MM.1S (cell line): ENCODE measurements at regions not wholly inside any gene's neighbourhood (a gene's known extent, or its start where the extent isn't known, plus 50 kb on each side); places are given as distances from the start of the nearest gene placed in this dataset.

Experiments used
- DNase-seq: peaks from one replicate; pipeline ENCODE4 v3.0.0-alpha.2; 2015
- H2AFZ ChIP-seq: fragments of 300-600 bp; sonication (generic); 2 replicates; pipeline ENCODE4 v1.6.0; 2016; ENCODE audit warnings: antibody characterized with exemption, low read length
- H3F3A ChIP-seq: fragments of 300-600 bp; sonication (generic); 2 replicates; pipeline ENCODE4 v1.6.1; 2016; ENCODE audit warnings: mild to moderate bottlenecking, antibody characterized with exemption, low read length, moderate library complexity, mixed read lengths; ENCODE audit not compliant: insufficient read depth
- H3K27ac ChIP-seq: fragments of 300-600 bp; sonication (generic); 2 replicates; pipeline ENCODE4 v1.5.1; 2016; ENCODE audit warnings: mild to moderate bottlenecking, low read length
- H3K27me3 ChIP-seq: fragments of 300-600 bp; sonication (generic); replicated peaks from 2 replicates; pipeline ENCODE4 v1.6.0; 2016; ENCODE audit warnings: low read length; ENCODE audit not compliant: insufficient read depth
- H3K36me3 ChIP-seq: fragments of 300-600 bp; sonication (generic); replicated peaks from 2 replicates; pipeline ENCODE4 v1.6.1; 2016; ENCODE audit warnings: mild to moderate bottlenecking, low read length, mixed read lengths; ENCODE audit not compliant: insufficient read depth
- H3K4me1 ChIP-seq: fragments of 300-600 bp; sonication (generic); 2 replicates; pipeline ENCODE4 v1.6.1; 2016; ENCODE audit warnings: low read length, mixed read lengths
- H3K4me2 ChIP-seq: fragments of 300-600 bp; sonication (generic); 2 replicates; pipeline ENCODE4 v1.6.0; 2016; ENCODE audit warnings: low read depth, low read length
- H3K4me3 ChIP-seq: fragments of 300-600 bp; sonication (generic); 2 replicates; pipeline ENCODE4 v1.5.1; 2016; ENCODE audit warnings: low read length, mixed read lengths
- H3K79me2 ChIP-seq: fragments of 300-600 bp; sonication (generic); 2 replicates; pipeline ENCODE4 v1.6.1; 2016; ENCODE audit warnings: mixed run types, low read length, mixed read lengths
- H3K9ac ChIP-seq: fragments of 300-600 bp; sonication (generic); 2 replicates; pipeline ENCODE4 v1.6.1; 2016; ENCODE audit warnings: low read length, mixed read lengths
- H3K9me2 ChIP-seq: fragments of 300-600 bp; sonication (generic); replicated peaks from 2 replicates; pipeline ENCODE4 v1.6.1; 2016; ENCODE audit warnings: mild to moderate bottlenecking, low read length, mixed read lengths; ENCODE audit not compliant: insufficient read depth
- H3K9me3 ChIP-seq: fragments of 300-600 bp; sonication (generic); replicated peaks from 2 replicates; pipeline ENCODE4 v1.6.1; 2016; ENCODE audit warnings: mild to moderate bottlenecking, low read length, mixed read lengths; ENCODE audit not compliant: insufficient read depth
- H4K20me1 ChIP-seq: fragments of 300-600 bp; sonication (generic); 2 replicates; pipeline ENCODE4 v1.6.1; 2016; ENCODE audit warnings: mild to moderate bottlenecking, low read length, moderate library complexity, mixed read lengths; ENCODE audit not compliant: insufficient read depth
- EZH2 ChIP-seq: fragments of 300-600 bp; sonication (generic); optimal IDR thresholded peaks from 2 replicates; pipeline ENCODE3; 2017; ENCODE audit warnings: low read depth, mild to moderate bottlenecking, antibody characterized with exemption, low read length, mixed read lengths
- EZH2phosphoT487 ChIP-seq: fragments of 300-600 bp; sonication (generic); IDR thresholded peaks from 2 replicates; pipeline ENCODE4 v1.6.1; 2018; ENCODE audit warnings: antibody characterized with exemption, low read length
- TF ChIP-seq, protein P1 (sequence below): fragments of 300-600 bp; sonication (generic); IDR thresholded peaks from 2 replicates; pipeline ENCODE4 v1.5.1; 2016; ENCODE audit warnings: antibody characterized with exemption, low read length, mixed read lengths

GRCh38 chr6:101259505-101259904 lies 134.0 kb upstream of the GRIK2 start:
- H3F3A ChIP-seq: no peaks in the 10 kb centered on the region

GRCh38 chr6:101263596-101263995 lies 129.9 kb upstream of the GRIK2 start:
- Histone ChIP-seq H3K9ac (no peak overlapping the region), H3K4me3 (no peak overlapping the region), H4K20me1 (no peaks in the 10 kb centered on the region), H3F3A (no peaks in the 10 kb centered on the region), H3K27ac (no peak overlapping the region), H3K4me2 (no peak overlapping the region), H3K4me1 (no peaks in the 10 kb centered on the region), H3K36me3 (no peaks in the 10 kb centered on the region), H3K79me2 (no peaks in the 10 kb centered on the region), H3K27me3 (no peaks in the 10 kb centered on the region), H3K9me2 (no peaks in the 10 kb centered on the region), H2AFZ (no peak overlapping the region), H3K9me3 (no peaks in the 10 kb centered on the region)
- DNase-seq: no peak
- TF ChIP-seq, protein P1, sequence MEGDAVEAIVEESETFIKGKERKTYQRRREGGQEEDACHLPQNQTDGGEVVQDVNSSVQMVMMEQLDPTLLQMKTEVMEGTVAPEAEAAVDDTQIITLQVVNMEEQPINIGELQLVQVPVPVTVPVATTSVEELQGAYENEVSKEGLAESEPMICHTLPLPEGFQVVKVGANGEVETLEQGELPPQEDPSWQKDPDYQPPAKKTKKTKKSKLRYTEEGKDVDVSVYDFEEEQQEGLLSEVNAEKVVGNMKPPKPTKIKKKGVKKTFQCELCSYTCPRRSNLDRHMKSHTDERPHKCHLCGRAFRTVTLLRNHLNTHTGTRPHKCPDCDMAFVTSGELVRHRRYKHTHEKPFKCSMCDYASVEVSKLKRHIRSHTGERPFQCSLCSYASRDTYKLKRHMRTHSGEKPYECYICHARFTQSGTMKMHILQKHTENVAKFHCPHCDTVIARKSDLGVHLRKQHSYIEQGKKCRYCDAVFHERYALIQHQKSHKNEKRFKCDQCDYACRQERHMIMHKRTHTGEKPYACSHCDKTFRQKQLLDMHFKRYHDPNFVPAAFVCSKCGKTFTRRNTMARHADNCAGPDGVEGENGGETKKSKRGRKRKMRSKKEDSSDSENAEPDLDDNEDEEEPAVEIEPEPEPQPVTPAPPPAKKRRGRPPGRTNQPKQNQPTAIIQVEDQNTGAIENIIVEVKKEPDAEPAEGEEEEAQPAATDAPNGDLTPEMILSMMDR: no peak
- TF ChIP-seq EZH2phosphoT487 (no peak), EZH2 (no peak)

More at GRCh38 chr6:101259505-101259904, 134.0 kb upstream of the GRIK2 start:
- H3K9ac ChIP-seq: no peak overlapping the region
- H3K9me3 ChIP-seq: no peaks in the 10 kb centered on the region
- no peak overlapping the region for H3K4me2 ChIP-seq
- no peaks in the 10 kb centered on the region for H3K79me2 ChIP-seq
- TF ChIP-seq, protein P1: no peak
- TF ChIP-seq EZH2phosphoT487: no peak
- H3K9me2 ChIP-seq: no peaks in the 10 kb centered on the region
- no peaks in the 10 kb centered on the region for H3K36me3 ChIP-seq
- H2AFZ ChIP-seq: no peak overlapping the region
- no peak for DNase-seq
- H3K4me3 ChIP-seq: no peak overlapping the region
- no peaks in the 10 kb centered on the region for H3K4me1 ChIP-seq
- H4K20me1 ChIP-seq: no peaks in the 10 kb centered on the region
- no peak overlapping the region for H3K27ac ChIP-seq
- H3K27me3 ChIP-seq: no peaks in the 10 kb centered on the region

DNA sequence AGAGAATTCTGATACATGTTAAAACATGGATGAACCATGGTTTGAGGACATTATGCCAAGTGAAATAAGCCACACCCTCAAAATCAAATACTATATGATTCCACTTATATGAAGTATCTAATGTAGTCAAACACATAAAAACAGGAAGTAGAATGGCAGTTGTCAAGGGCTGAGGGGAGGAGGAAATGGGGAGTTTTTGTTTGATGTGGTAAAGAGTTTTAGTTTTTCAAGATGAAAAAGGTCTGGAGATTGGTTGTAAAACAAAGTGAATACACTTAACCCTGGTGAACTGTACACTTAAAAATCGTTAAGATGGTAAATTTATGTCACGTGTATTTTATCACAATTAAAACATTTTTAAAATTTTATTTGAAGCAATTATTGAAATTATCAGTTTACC lies 127.4 kb upstream of the GRIK2 start:
- Histone ChIP-seq H3K9ac (no peak overlapping the region), H3K27me3 (no peaks in the 10 kb centered on the region), H4K20me1 (no peaks in the 10 kb centered on the region), H3K4me2 (no peak overlapping the region), H3K36me3 (no peaks in the 10 kb centered on the region), H3K9me3 (no peaks in the 10 kb centered on the region), H3K9me2 (no peaks in the 10 kb centered on the region), H3F3A (no peaks in the 10 kb centered on the region), H3K4me1 (no peaks in the 10 kb centered on the region), H2AFZ (no peak overlapping the region), H3K27ac (no peak overlapping the region), H3K79me2 (no peaks in the 10 kb centered on the region), H3K4me3 (no peak overlapping the region)
- DNase-seq: peak; percentile 60
- TF ChIP-seq, protein P1: no peak
- TF ChIP-seq EZH2 (no peak), EZH2phosphoT487 (no peak)

- no peaks in the 10 kb centered on the region for H3K9me3 ChIP-seq
- no peak for DNase-seq
- TF ChIP-seq EZH2 (no peak), EZH2phosphoT487 (no peak)
- TF ChIP-seq, protein P1: no peak
- H3K27me3 ChIP-seq: no peaks in the 10 kb centered on the region
- H3K9me2 ChIP-seq: no peaks in the 10 kb centered on the region
- no peaks in the 10 kb centered on the region for H3K79me2 ChIP-seq
- no peaks in the 10 kb centered on the region for H3F3A ChIP-seq
- H3K36me3 ChIP-seq: no peaks in the 10 kb centered on the region
- no peak overlapping the region for H3K4me3 ChIP-seq
- no peak overlapping the region for H3K4me2 ChIP-seq
- no peak overlapping the region for H3K27ac ChIP-seq
- no peak overlapping the region for H3K9ac ChIP-seq
- H2AFZ ChIP-seq: no peak overlapping the region
- H4K20me1 ChIP-seq: no peaks in the 10 kb centered on the region
- H3K4me1 ChIP-seq: no peaks in the 10 kb centered on the region
Observed at GRCh38 chr6:101268541-101268940, 125.0 kb upstream of the GRIK2 start.
